SK-N-SH (cell line): ENCODE measurements at regions not wholly inside any gene's neighbourhood (a gene's known extent, or its start where the extent isn't known, plus 50 kb on each side); places are given as distances from the start of the nearest gene placed in this dataset.

ENCODE experiments used
- CTCF ChIA-PET: fragments of 300-600, 350-600 bp; formaldehyde crosslinking; extraction: SDS; loops from one replicate; lab custom pipeline; 2021; lab: Yijun Ruan, JAX
- POLR2A ChIA-PET: fragments of 350-600 bp; sonication (Branson Sonifier 250); formaldehyde crosslinking; extraction: SDS; loops from one replicate; lab custom pipeline; 2020; ENCODE audit warnings: antibody characterized with exemption, inconsistent platforms; lab: Yijun Ruan, JAX
- DNase-seq: peaks from one replicate; pipeline ENCODE4 v3.0.0; 2012
- H2AFZ ChIP-seq: fragments of 200-600 bp; sonication (generic); 2 replicates; pipeline ENCODE4 v1.8.1; 2016; ENCODE audit warnings: antibody characterized with exemption, mild to moderate bottlenecking, low read depth
- H3F3A ChIP-seq: fragments of 200-600 bp; sonication (generic); replicated peaks from 2 replicates; pipeline ENCODE3; 2016; ENCODE audit warnings: antibody characterized with exemption, mild to moderate bottlenecking; ENCODE audit not compliant: insufficient read depth
- H3K27ac ChIP-seq, 2 experiments: fragments of 200-500 bp in 1 of 2; fragments of 200-600 bp in 1 of 2; sonication (Bioruptor generic) in 1 of 2; sonication (generic), shearing (Covaris generic) in 1 of 2; 2 replicates each; pipeline versions ENCODE4 v1.5.1 to v1.6.1; 2014 to 2016; ENCODE audit warnings: low read depth in 2 of 2, inconsistent platforms in 1 of 2, low read length in 1 of 2, mild to moderate bottlenecking in 1 of 2, mixed read lengths in 1 of 2
- H3K27me3 ChIP-seq: fragments of 200-600 bp; sonication (generic), shearing (Covaris generic); 2 replicates; pipeline ENCODE4 v1.6.1; 2016; ENCODE audit warnings: mixed run types; ENCODE audit not compliant: insufficient read depth
- H3K36me3 ChIP-seq, 2 experiments: fragments of 200-500 bp in 1 of 2; fragments of 200-600 bp in 1 of 2; sonication (Bioruptor generic) in 1 of 2; sonication (generic) in 1 of 2; replicated peaks in 1 of 2; 2 replicates each; pipeline versions ENCODE3 to v1.5.1; 2014 to 2016; ENCODE audit warnings: low read length in 1 of 2, mild to moderate bottlenecking in 1 of 2; ENCODE audit not compliant: insufficient read depth in 2 of 2, control insufficient read depth in 1 of 2
- H3K4me1 ChIP-seq, 2 experiments: fragments of 200-500 bp in 1 of 2; fragments of 200-600 bp in 1 of 2; sonication (Bioruptor generic) in 1 of 2; sonication (generic), shearing (Covaris generic) in 1 of 2; 2 replicates each; pipeline versions ENCODE4 v1.5.1 to v1.6.1; 2014 to 2016; ENCODE audit warnings: low read depth in 1 of 2, low read length in 1 of 2, mixed run types in 1 of 2; ENCODE audit not compliant: insufficient read depth in 2 of 2, control insufficient read depth in 1 of 2
- H3K4me2 ChIP-seq: fragments of 200-600 bp; sonication (generic), shearing (Covaris generic); 2 replicates; pipeline ENCODE4 v1.6.1; 2017; ENCODE audit warnings: mixed run types
- H3K4me3 ChIP-seq, 2 experiments: fragments of 200-500 bp in 1 of 2; fragments of 200-600 bp in 1 of 2; sonication (Bioruptor generic) in 1 of 2; sonication (generic), shearing (Covaris generic) in 1 of 2; 2 replicates each; pipeline versions ENCODE4 v1.5.1 to v1.8.1; 2014 to 2016; ENCODE audit warnings: low read depth in 2 of 2, inconsistent platforms in 1 of 2, low read length in 1 of 2, mild to moderate bottlenecking in 1 of 2, mixed read lengths in 1 of 2, moderate library complexity in 1 of 2
- H3K79me2 ChIP-seq: fragments of 200-600 bp; sonication (generic); 2 replicates; pipeline ENCODE4 v1.8.1; 2017; ENCODE audit warnings: mild to moderate bottlenecking; ENCODE audit not compliant: insufficient read depth
- H3K9ac ChIP-seq: fragments of 200-600 bp; sonication (generic); 2 replicates; pipeline ENCODE4 v1.6.1; 2017; ENCODE audit warnings: mixed run types
- H3K9me2 ChIP-seq: fragments of 200-600 bp; sonication (generic); 2 replicates; pipeline ENCODE4 v1.6.1; 2017; ENCODE audit warnings: mixed run types
- H3K9me3 ChIP-seq: fragments of 200-600 bp; sonication (generic); 2 replicates; pipeline ENCODE4 v1.6.1; 2017; ENCODE audit warnings: mixed run types, mild to moderate bottlenecking, moderate library complexity
- H4K20me1 ChIP-seq: fragments of 200-600 bp; sonication (generic); 2 replicates; pipeline ENCODE4 v1.6.1; 2017; ENCODE audit warnings: mild to moderate bottlenecking, mixed run types; ENCODE audit not compliant: insufficient read depth
- EZH2phosphoT487 ChIP-seq: fragments of 200-600 bp; sonication (generic); IDR thresholded peaks from 2 replicates; pipeline ENCODE4 v1.6.1; 2017; ENCODE audit warnings: low read depth, mixed run types, mild to moderate bottlenecking, antibody characterized with exemption, moderate library complexity, borderline replicate concordance
- FOSL2 ChIP-seq: IDR thresholded peaks from 2 replicates; pipeline ENCODE4 v1.4.0; 2012; ENCODE audit warnings: low read depth, mild to moderate bottlenecking, moderate library complexity, borderline replicate concordance
- GABPA ChIP-seq: IDR thresholded peaks from 2 replicates; pipeline ENCODE4 v1.4.0; 2012; ENCODE audit warnings: low read depth, mild to moderate bottlenecking
- GATA2 ChIP-seq: sonication (generic); formaldehyde crosslinking; IDR thresholded peaks from 2 replicates; pipeline ENCODE4 v1.5.0; 2020; ENCODE audit warnings: mild to moderate bottlenecking, missing genetic modification reagents
- MEF2A ChIP-seq: IDR thresholded peaks from 2 replicates; pipeline ENCODE4 v1.4.0; 2012; ENCODE audit warnings: low read depth, borderline replicate concordance
- NRF1 ChIP-seq: IDR thresholded peaks from 2 replicates; pipeline ENCODE4 v1.6.1; 2012; ENCODE audit warnings: low read depth, mild to moderate bottlenecking, low read length
- POLR2AphosphoS5 ChIP-seq: IDR thresholded peaks from 2 replicates; pipeline ENCODE4 v1.6.1; 2012; ENCODE audit warnings: low read depth, low read length
- RAD21 ChIP-seq: IDR thresholded peaks from 2 replicates; pipeline ENCODE4 v1.6.1; 2012; ENCODE audit warnings: mild to moderate bottlenecking, low read length
- SMC3 ChIP-seq: IDR thresholded peaks from 2 replicates; pipeline ENCODE4 v1.6.1; 2012; ENCODE audit warnings: low read depth, low read length, improper control_type of control experiment
- TAF1 ChIP-seq: IDR thresholded peaks from 2 replicates; pipeline ENCODE4 v1.6.1; 2012; ENCODE audit warnings: low read depth, mild to moderate bottlenecking, low read length, moderate library complexity, borderline replicate concordance
- WGBS: methylation state at CpG from one replicate; pipeline ENCODE4 v1.1.6; 2017; ENCODE audit warnings: low lambda C conversion rate; 5-methylcytosine and 5-hydroxymethylcytosine counted together
- TF ChIP-seq, protein P1 (sequence below): fragments of 150-350 bp; IDR thresholded peaks from 2 replicates; pipeline ENCODE4 v1.6.1; 2016; ENCODE audit warnings: mild to moderate bottlenecking, low read depth, low read length
- TF ChIP-seq, protein P2 (sequence below): IDR thresholded peaks from 2 replicates; pipeline ENCODE4 v1.4.0; 2012; ENCODE audit warnings: low read depth, borderline replicate concordance
- TF ChIP-seq, protein P3 (sequence below): IDR thresholded peaks from 2 replicates; pipeline ENCODE4; 2012
- TF ChIP-seq, protein P4 (sequence below): fragments of 200-600 bp; sonication (generic); IDR thresholded peaks from 2 replicates; pipeline ENCODE4 v1.6.1; 2017; ENCODE audit warnings: antibody characterized with exemption, mild to moderate bottlenecking, moderate library complexity

DNA sequence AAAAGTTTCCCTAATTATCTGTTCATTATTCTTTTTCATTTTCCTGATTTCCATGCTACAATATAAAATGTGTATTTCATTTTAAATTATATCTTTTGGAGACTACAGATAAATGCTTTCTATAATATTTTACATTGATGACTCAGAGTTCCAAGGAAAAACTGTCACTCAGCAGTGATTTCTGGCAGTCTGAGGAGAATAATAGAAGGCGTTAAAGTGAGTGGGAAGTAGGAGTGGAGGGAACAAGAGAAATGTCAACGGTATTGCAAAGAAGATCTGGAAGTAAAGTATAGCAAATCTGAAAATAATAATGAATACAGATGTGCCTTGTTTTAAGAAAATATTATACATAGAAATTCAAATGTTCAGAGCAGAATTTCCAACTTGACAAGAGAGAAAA lies 293.6 kb upstream of the PITX2 start:
- no peaks in the 10 kb centered on the region for H3F3A ChIP-seq
- H3K9me3 ChIP-seq: no peaks in the 10 kb centered on the region
- H3K27me3 ChIP-seq: no peaks in the 10 kb centered on the region
- no peaks in the 10 kb centered on the region for H4K20me1 ChIP-seq
- no peak overlapping the region for H3K4me3 ChIP-seq
- TF ChIP-seq, protein P1, sequence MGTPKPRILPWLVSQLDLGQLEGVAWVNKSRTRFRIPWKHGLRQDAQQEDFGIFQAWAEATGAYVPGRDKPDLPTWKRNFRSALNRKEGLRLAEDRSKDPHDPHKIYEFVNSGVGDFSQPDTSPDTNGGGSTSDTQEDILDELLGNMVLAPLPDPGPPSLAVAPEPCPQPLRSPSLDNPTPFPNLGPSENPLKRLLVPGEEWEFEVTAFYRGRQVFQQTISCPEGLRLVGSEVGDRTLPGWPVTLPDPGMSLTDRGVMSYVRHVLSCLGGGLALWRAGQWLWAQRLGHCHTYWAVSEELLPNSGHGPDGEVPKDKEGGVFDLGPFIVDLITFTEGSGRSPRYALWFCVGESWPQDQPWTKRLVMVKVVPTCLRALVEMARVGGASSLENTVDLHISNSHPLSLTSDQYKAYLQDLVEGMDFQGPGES: no peak
- no peak for TF ChIP-seq SMC3
- no peaks in the 10 kb centered on the region for H3K79me2 ChIP-seq
- ChIA-PET POLR2A (no interaction called here), CTCF (no interaction called here)
- no peaks in the 10 kb centered on the region for H3K9me2 ChIP-seq
- no peak overlapping the region for H3K4me2 ChIP-seq
- H2AFZ ChIP-seq: no peak overlapping the region
- no peak for DNase-seq
- H3K36me3 ChIP-seq: no peaks in the 10 kb centered on the region
- H3K4me1 ChIP-seq: no peaks in the 10 kb centered on the region
- H3K9ac ChIP-seq: no peak overlapping the region
- no peak overlapping the region for H3K27ac ChIP-seq
- 0% methylated on average over 2 of the region's 2 CpGs for WGBS

DNA sequence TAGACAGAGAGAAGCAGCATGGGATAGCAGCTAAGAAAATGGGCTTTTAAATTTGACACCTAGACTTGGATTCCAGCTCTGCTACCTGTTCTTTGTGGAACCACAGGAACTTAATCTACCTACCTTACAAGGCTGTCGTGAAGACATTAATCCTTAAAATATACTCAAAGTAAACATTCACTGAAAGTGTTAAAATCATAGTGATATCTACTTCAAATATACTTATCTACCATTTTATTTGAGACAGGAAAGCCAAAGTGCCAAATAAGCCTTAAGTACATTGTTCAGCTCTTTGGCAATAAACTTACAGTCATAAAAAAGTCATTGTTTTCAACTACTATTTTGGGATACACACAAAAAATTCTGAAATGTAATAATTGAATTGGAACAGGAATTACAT lies 295.0 kb upstream of the PITX2 start:
- Histone ChIP-seq H3K27ac (no peak overlapping the region), H3K9me2 (no peaks in the 10 kb centered on the region), H3K36me3 (no peaks in the 10 kb centered on the region), H3K79me2 (no peaks in the 10 kb centered on the region), H2AFZ (no peak overlapping the region), H3F3A (no peaks in the 10 kb centered on the region), H3K9ac (no peak overlapping the region), H4K20me1 (no peaks in the 10 kb centered on the region), H3K4me1 (no peaks in the 10 kb centered on the region), H3K9me3 (no peaks in the 10 kb centered on the region), H3K27me3 (no peaks in the 10 kb centered on the region), H3K4me2 (no peak overlapping the region), H3K4me3 (no peak overlapping the region)
- CTCF ChIA-PET: no interaction called here
- no peak for TF ChIP-seq MEF2A
- no peak for TF ChIP-seq NRF1
- WGBS: 0% methylated on average over 1 of the region's 1 CpG
- POLR2A ChIA-PET: no interaction called here
- DNase-seq: no peak

DNA sequence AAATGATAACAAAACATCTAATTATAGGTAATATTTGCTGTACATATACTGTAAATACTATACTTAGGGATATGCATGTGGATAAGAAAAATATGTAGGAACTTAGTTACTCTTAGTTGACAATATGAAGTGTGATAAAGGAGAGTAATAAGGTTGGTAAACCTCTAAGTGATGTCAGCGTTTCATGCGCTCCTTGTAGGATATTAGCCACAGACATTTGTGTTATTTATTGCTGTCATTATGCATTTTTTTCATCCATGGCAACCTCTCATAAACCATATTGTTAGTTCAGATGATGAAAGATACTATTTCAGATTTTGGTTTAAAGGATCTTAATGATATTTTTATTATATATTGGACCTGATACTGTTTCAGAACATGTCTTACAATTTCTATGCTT lies 298.1 kb upstream of the PITX2 start:
- H3K9me3 ChIP-seq: no peaks in the 10 kb centered on the region
- no peak overlapping the region for H3K4me2 ChIP-seq
- ChIA-PET CTCF (no interaction called here), POLR2A (no interaction called here)
- DNase-seq: no peak
- H3K27me3 ChIP-seq: no peaks in the 10 kb centered on the region
- no peaks in the 10 kb centered on the region for H3K79me2 ChIP-seq
- H3K27ac ChIP-seq: no peak overlapping the region
- 6% methylated on average over 2 of the region's 2 CpGs for WGBS
- H3K9me2 ChIP-seq: no peaks in the 10 kb centered on the region
- H3F3A ChIP-seq: no peaks in the 10 kb centered on the region
- H2AFZ ChIP-seq: no peak overlapping the region
- H3K9ac ChIP-seq: no peak overlapping the region
- H3K4me3 ChIP-seq: no peak overlapping the region
- no peaks in the 10 kb centered on the region for H3K4me1 ChIP-seq
- no peaks in the 10 kb centered on the region for H4K20me1 ChIP-seq
- TF ChIP-seq GABPA: no peak
- TF ChIP-seq RAD21: no peak
- no peak for TF ChIP-seq POLR2AphosphoS5
- no peaks in the 10 kb centered on the region for H3K36me3 ChIP-seq

DNA sequence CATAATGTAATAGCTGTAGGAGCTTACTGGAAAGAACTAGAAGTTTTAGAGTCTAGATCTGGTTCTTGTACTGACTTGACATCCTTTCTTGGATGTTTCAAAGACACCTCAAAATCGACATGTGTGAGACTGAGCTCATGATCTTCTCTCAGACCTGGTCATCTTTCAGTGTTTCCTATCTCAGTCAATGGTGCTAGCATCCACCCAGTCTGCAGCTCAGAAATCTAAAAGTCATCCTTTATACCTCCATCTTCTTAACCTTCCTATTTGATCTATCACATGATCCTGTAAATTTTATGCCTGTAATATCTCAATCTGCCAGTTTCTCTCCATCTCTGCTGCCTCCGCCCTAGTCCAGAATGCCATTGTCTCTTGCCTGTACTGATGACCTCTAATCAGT lies 301.9 kb upstream of the PITX2 start:
- Histone ChIP-seq H3K36me3 (no peaks in the 10 kb centered on the region), H3K4me3 (no peak overlapping the region), H3K79me2 (no peaks in the 10 kb centered on the region), H4K20me1 (no peaks in the 10 kb centered on the region), H3K4me1 (no peaks in the 10 kb centered on the region), H3K4me2 (no peak overlapping the region), H3K27ac (no peak overlapping the region), H3K27me3 (no peaks in the 10 kb centered on the region), H3K9me2 (no peaks in the 10 kb centered on the region), H3F3A (no peaks in the 10 kb centered on the region), H3K9ac (no peak overlapping the region), H3K9me3 (no peaks in the 10 kb centered on the region), H2AFZ (no peak overlapping the region)
- no peak for DNase-seq
- ChIA-PET POLR2A (no interaction called here), CTCF (no interaction called here)
- 2% methylated on average over 2 of the region's 2 CpGs for WGBS
- TF ChIP-seq TAF1 (no peak), GATA2 (CRISPR knock-in tag) (no peak), FOSL2 (no peak), EZH2phosphoT487 (no peak)
- TF ChIP-seq, protein P2, sequence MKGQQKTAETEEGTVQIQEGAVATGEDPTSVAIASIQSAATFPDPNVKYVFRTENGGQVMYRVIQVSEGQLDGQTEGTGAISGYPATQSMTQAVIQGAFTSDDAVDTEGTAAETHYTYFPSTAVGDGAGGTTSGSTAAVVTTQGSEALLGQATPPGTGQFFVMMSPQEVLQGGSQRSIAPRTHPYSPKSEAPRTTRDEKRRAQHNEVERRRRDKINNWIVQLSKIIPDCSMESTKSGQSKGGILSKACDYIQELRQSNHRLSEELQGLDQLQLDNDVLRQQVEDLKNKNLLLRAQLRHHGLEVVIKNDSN: no peak
- TF ChIP-seq, protein P3, sequence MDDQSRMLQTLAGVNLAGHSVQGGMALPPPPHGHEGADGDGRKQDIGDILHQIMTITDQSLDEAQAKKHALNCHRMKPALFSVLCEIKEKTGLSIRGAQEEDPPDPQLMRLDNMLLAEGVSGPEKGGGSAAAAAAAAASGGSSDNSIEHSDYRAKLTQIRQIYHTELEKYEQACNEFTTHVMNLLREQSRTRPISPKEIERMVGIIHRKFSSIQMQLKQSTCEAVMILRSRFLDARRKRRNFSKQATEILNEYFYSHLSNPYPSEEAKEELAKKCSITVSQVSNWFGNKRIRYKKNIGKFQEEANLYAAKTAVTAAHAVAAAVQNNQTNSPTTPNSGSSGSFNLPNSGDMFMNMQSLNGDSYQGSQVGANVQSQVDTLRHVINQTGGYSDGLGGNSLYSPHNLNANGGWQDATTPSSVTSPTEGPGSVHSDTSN: no peak
- TF ChIP-seq, protein P4, sequence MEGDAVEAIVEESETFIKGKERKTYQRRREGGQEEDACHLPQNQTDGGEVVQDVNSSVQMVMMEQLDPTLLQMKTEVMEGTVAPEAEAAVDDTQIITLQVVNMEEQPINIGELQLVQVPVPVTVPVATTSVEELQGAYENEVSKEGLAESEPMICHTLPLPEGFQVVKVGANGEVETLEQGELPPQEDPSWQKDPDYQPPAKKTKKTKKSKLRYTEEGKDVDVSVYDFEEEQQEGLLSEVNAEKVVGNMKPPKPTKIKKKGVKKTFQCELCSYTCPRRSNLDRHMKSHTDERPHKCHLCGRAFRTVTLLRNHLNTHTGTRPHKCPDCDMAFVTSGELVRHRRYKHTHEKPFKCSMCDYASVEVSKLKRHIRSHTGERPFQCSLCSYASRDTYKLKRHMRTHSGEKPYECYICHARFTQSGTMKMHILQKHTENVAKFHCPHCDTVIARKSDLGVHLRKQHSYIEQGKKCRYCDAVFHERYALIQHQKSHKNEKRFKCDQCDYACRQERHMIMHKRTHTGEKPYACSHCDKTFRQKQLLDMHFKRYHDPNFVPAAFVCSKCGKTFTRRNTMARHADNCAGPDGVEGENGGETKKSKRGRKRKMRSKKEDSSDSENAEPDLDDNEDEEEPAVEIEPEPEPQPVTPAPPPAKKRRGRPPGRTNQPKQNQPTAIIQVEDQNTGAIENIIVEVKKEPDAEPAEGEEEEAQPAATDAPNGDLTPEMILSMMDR: no peak
